Esophagus squamous epithelium (tissue), 5 donors: ENCODE measurements at regions not wholly inside any gene's neighbourhood (a gene's known extent, or its start where the extent isn't known, plus 50 kb on each side); places are given as distances from the start of the nearest gene placed in this dataset.
A peak's percentile ranks its signal among the peaks of the same experiment; 100 is the strongest.
"Not testable (repeated sequence)": the region's sequence is repeated elsewhere in the genome, so short reads cannot be mapped to it uniquely, and the experiment has no call there.

ENCODE experiments used
- DNase-seq: peaks from one replicate; lab custom pipeline; 2025; lab: John Stamatoyannopoulos, UW
- H3K27ac ChIP-seq, 4 donors: fragments of 200-600 bp; sonication (generic); one replicate each; pipeline ENCODE4 v1.5.1; 2016 to 2019; ENCODE audit warnings: mild to moderate bottlenecking in 1 of 4
- H3K27me3 ChIP-seq, 4 donors: fragments of 200-600 bp; sonication (generic); 1 replicate in 3 of 4; 2 replicates in 1 of 4; pipeline versions ENCODE4 v1.5.1 to v1.6.0; 2017 to 2021; ENCODE audit warnings: antibody characterized with exemption in 1 of 4
- H3K36me3 ChIP-seq, 3 donors: fragments of 200-600 bp; sonication (generic); one replicate each; pipeline ENCODE4 v1.5.1; 2016 to 2019
- H3K4me1 ChIP-seq, 3 donors: fragments of 200-600 bp; sonication (generic); one replicate each; pipeline ENCODE4 v1.5.1; 2017 to 2019
- H3K4me3 ChIP-seq, 4 donors: fragments of 200-600 bp; sonication (generic); 1 replicate in 3 of 4; 2 replicates in 1 of 4; pipeline ENCODE4 v1.5.1; 2016 to 2019; ENCODE audit warnings: mild to moderate bottlenecking in 2 of 4, moderate library complexity in 1 of 4
- H3K9me3 ChIP-seq, 3 donors: fragments of 200-600 bp; sonication (generic); one replicate each; pipeline ENCODE4 v1.5.1; 2016 to 2019
- WGBS, 2 donors: methylation state at CpG; one replicate each; pipeline ENCODE4 v1.1.5; 2018; 5-methylcytosine and 5-hydroxymethylcytosine counted together
- intact Hi-C: fragments of 100-400 bp; cut with DNase I; formaldehyde crosslinking; loops from one replicate; pipeline ENCODE4 v1.15.0; 2022
- donor health status: DM: yes; HTN: yes; CAD: no.

- H3K27ac ChIP-seq, H3K27me3 ChIP-seq, DNase-seq, H3K4me1 ChIP-seq, intact Hi-C loops, H3K36me3 ChIP-seq, H3K9me3 ChIP-seq, H3K4me3 ChIP-seq: not testable (repeated sequence)
- no CpG with 5 or more reads among the region's 33 CpGs for WGBS, 2 donors
Measured at GRCh38 chr21:6545288-6545687, 3976.1 kb upstream of the TPTE start.

- H3K27ac ChIP-seq, H3K9me3 ChIP-seq, H3K4me1 ChIP-seq, H3K27me3 ChIP-seq, H3K4me3 ChIP-seq, intact Hi-C loops, H3K36me3 ChIP-seq, DNase-seq: not testable (repeated sequence)
- no CpG with 5 or more reads among the region's 23 CpGs for WGBS, 2 donors
Measured at GRCh38 chr21:6551045-6551444, 3970.3 kb upstream of the TPTE start.

- H3K4me1 ChIP-seq, H3K36me3 ChIP-seq, DNase-seq, H3K27me3 ChIP-seq, H3K9me3 ChIP-seq, H3K27ac ChIP-seq, intact Hi-C loops, H3K4me3 ChIP-seq: not testable (repeated sequence)
- no CpG with 5 or more reads among the region's 24 CpGs for WGBS, 2 donors
Measured at GRCh38 chr21:6553505-6554376, 3967.6 kb upstream of the TPTE start.

- H3K4me1 ChIP-seq, intact Hi-C loops, H3K27me3 ChIP-seq, H3K36me3 ChIP-seq, DNase-seq, H3K9me3 ChIP-seq, H3K27ac ChIP-seq, H3K4me3 ChIP-seq: not testable (repeated sequence)
- no CpG with 5 or more reads among the region's 9 CpGs for WGBS, 2 donors
Measured at GRCh38 chr21:6554377-6554864, 3967.0 kb upstream of the TPTE start.

- H3K9me3 ChIP-seq, DNase-seq, intact Hi-C loops, H3K4me3 ChIP-seq, H3K27ac ChIP-seq, H3K4me1 ChIP-seq, H3K36me3 ChIP-seq, H3K27me3 ChIP-seq: not testable (repeated sequence)
- no CpG with 5 or more reads among the region's 3 CpGs for WGBS, 2 donors
Measured at GRCh38 chr21:6556516-6556915, 3964.9 kb upstream of the TPTE start.

GRCh38 chr21:6557415-6557814, 3964.0 kb upstream of the TPTE start:
- H3K27me3 ChIP-seq, H3K4me3 ChIP-seq, DNase-seq, H3K4me1 ChIP-seq, H3K9me3 ChIP-seq, H3K36me3 ChIP-seq, H3K27ac ChIP-seq, intact Hi-C loops: not testable (repeated sequence)
- WGBS, 2 donors, result no CpG with 5 or more reads among the region's 14 CpGs

- H3K4me3 ChIP-seq, H3K9me3 ChIP-seq, intact Hi-C loops, H3K36me3 ChIP-seq, DNase-seq, H3K27ac ChIP-seq, H3K4me1 ChIP-seq, H3K27me3 ChIP-seq: not testable (repeated sequence)
- no CpG with 5 or more reads among the region's 10 CpGs for WGBS, 2 donors
Measured at GRCh38 chr21:6561168-6561567, 3960.2 kb upstream of the TPTE start.

GRCh38 chr21:6561578-6561977, 3959.8 kb upstream of the TPTE start:
- intact Hi-C loops, H3K36me3 ChIP-seq, H3K27ac ChIP-seq, H3K27me3 ChIP-seq, DNase-seq, H3K4me1 ChIP-seq, H3K4me3 ChIP-seq, H3K9me3 ChIP-seq: not testable (repeated sequence)
- no CpG with 5 or more reads among the region's 9 CpGs for WGBS, 2 donors

- intact Hi-C loops, H3K36me3 ChIP-seq, H3K4me1 ChIP-seq, H3K9me3 ChIP-seq, H3K27me3 ChIP-seq, DNase-seq, H3K27ac ChIP-seq: not testable (repeated sequence)
- H3K4me3 ChIP-seq, result peak overlapping the region in 1 of 4 donors; percentile 12
- no CpG with 5 or more reads among the region's 44 CpGs for WGBS, 2 donors
Measured at GRCh38 chr21:6564543-6565166, 3956.7 kb upstream of the TPTE start.

- peak overlapping the region in 1 of 4 donors; percentile 12 for H3K4me3 ChIP-seq
- H3K4me1 ChIP-seq, H3K9me3 ChIP-seq, intact Hi-C loops, H3K27me3 ChIP-seq, H3K27ac ChIP-seq, H3K36me3 ChIP-seq, DNase-seq: not testable (repeated sequence)
- WGBS, 2 donors, result 21 to 22% methylated on average over 10 of the region's 17 CpGs
Measured at GRCh38 chr21:6565190-6566094, 3955.9 kb upstream of the TPTE start.

GRCh38 chr21:6567542-6567941, 3953.8 kb upstream of the TPTE start:
- intact Hi-C loops, H3K4me3 ChIP-seq, H3K27me3 ChIP-seq, H3K36me3 ChIP-seq, H3K9me3 ChIP-seq, H3K27ac ChIP-seq, DNase-seq, H3K4me1 ChIP-seq: not testable (repeated sequence)
- WGBS, 2 donors, result no CpG with 5 or more reads among the region's 5 CpGs

GRCh38 chr21:6569152-6569551, 3952.2 kb upstream of the TPTE start:
- H3K27me3 ChIP-seq, H3K4me3 ChIP-seq, H3K27ac ChIP-seq, H3K4me1 ChIP-seq, H3K36me3 ChIP-seq, intact Hi-C loops, DNase-seq, H3K9me3 ChIP-seq: not testable (repeated sequence)
- WGBS, 2 donors, result no CpG with 5 or more reads among the region's 16 CpGs
